AG04450 (cell line): ENCODE measurements at regions not wholly inside any gene's neighbourhood (a gene's known extent, or its start where the extent isn't known, plus 50 kb on each side); places are given as distances from the start of the nearest gene placed in this dataset.

Experiments
- CTCF ChIA-PET: fragments of 300-600, 350-600 bp; formaldehyde crosslinking; extraction: SDS; loops from one replicate; lab custom pipeline; 2022; ENCODE audit warnings: antibody characterized with exemption, inconsistent platforms; lab: Charles Lee
- POLR2A ChIA-PET: fragments of 350-600 bp; formaldehyde crosslinking; extraction: SDS; loops from one replicate; lab custom pipeline; 2021; ENCODE audit warnings: antibody characterized with exemption, inconsistent platforms; lab: Yijun Ruan, JAX
- DNase-seq: peaks from one replicate; pipeline ENCODE4 v3.0.0-alpha.2; 2011; ENCODE audit warnings: low read depth, low spot score
- H3K27ac ChIP-seq: one replicate; pipeline ENCODE4 v1.5.1; 2012; ENCODE audit warnings: low read depth, low read length, control low read depth
- H3K27me3 ChIP-seq: one replicate; pipeline ENCODE4 v1.6.0; 2012; ENCODE audit warnings: low read length; ENCODE audit not compliant: control insufficient read depth, insufficient read depth
- H3K4me3 ChIP-seq: 2 replicates; pipeline ENCODE4 v1.5.1; 2011; ENCODE audit warnings: mild to moderate bottlenecking, low read depth, low read length, control low read depth
- H3K9me3 ChIP-seq: 2 replicates; pipeline ENCODE4 v1.5.1; 2012; ENCODE audit warnings: low read length; ENCODE audit not compliant: control insufficient read depth, insufficient read depth
- CTCF ChIP-seq: IDR thresholded peaks from 2 replicates; pipeline ENCODE4 v1.5.1; 2011; ENCODE audit warnings: low read depth, low read length, control low read depth, inconsistent platforms

- no peaks in the 10 kb centered on the region for H3K27me3 ChIP-seq
- TF ChIP-seq CTCF: no peak
- H3K4me3 ChIP-seq: no peak overlapping the region
- ChIA-PET CTCF (interaction anchor here (0.5 kb wide), 1 partner anchor 581 kb away, joined by 3 read pairs; no protein-coding TSS in a partner anchor), POLR2A (no interaction called here)
- H3K9me3 ChIP-seq: no peaks in the 10 kb centered on the region
- no peak overlapping the region for H3K27ac ChIP-seq
- DNase-seq: no peak
Observed at GRCh38 chr17:63189082-63189481, 223.0 kb downstream of the TANC2 start.

GRCh38 chr17:63189930-63190329 lies 223.9 kb downstream of the TANC2 start:
- Histone ChIP-seq H3K4me3 (no peak overlapping the region), H3K27me3 (no peaks in the 10 kb centered on the region), H3K9me3 (no peaks in the 10 kb centered on the region), H3K27ac (no peak overlapping the region)
- CTCF ChIA-PET: no interaction called here
- no peak for TF ChIP-seq CTCF
- DNase-seq: no peak
- POLR2A ChIA-PET: no interaction called here

GRCh38 chr17:63190821-63191370 lies 224.9 kb downstream of the TANC2 start:
- no peak for DNase-seq
- Histone ChIP-seq H3K4me3 (no peak overlapping the region), H3K27ac (no peak overlapping the region), H3K9me3 (no peaks in the 10 kb centered on the region), H3K27me3 (no peaks in the 10 kb centered on the region)
- ChIA-PET POLR2A (no interaction called here), CTCF (no interaction called here)
- TF ChIP-seq CTCF: no peak

GRCh38 chr17:63191610-63192009 lies 225.6 kb downstream of the TANC2 start:
- CTCF ChIA-PET: no interaction called here
- POLR2A ChIA-PET: no interaction called here
- H3K27me3 ChIP-seq: no peaks in the 10 kb centered on the region
- DNase-seq: no peak
- no peak for TF ChIP-seq CTCF
- H3K27ac ChIP-seq: no peak overlapping the region
- H3K4me3 ChIP-seq: no peak overlapping the region
- no peaks in the 10 kb centered on the region for H3K9me3 ChIP-seq

GRCh38 chr17:63193827-63194226 lies 227.8 kb downstream of the TANC2 start:
- Histone ChIP-seq H3K9me3 (no peaks in the 10 kb centered on the region), H3K4me3 (no peak overlapping the region), H3K27me3 (no peaks in the 10 kb centered on the region), H3K27ac (no peak overlapping the region)
- no peak for DNase-seq
- no peak for TF ChIP-seq CTCF
- ChIA-PET POLR2A (no interaction called here), CTCF (no interaction called here)
